Pancreas (tissue), 10 donors: ENCODE measurements at regions not wholly inside any gene's neighbourhood (a gene's known extent, or its start where the extent isn't known, plus 50 kb on each side); places are given as distances from the start of the nearest gene placed in this dataset.
"Not testable (repeated sequence)": the region's sequence is repeated elsewhere in the genome, so short reads cannot be mapped to it uniquely, and the experiment has no call there.

ENCODE experiments used
- ATAC-seq, 4 donors: fragments of 200-7000 bp; cut with Tn5 transposase; one replicate each; pipeline versions ENCODE4 v1.8.0 to v1.9.1; 2020; ENCODE audit warnings: mild to moderate bottlenecking in 4 of 4, moderate library complexity in 4 of 4
- DNase-seq, 6 donors: peaks; one replicate each; pipeline ENCODE4 v3.0.0-alpha.2; 2020
- FAIRE-seq: peaks from 2 replicates; lab custom pipeline; 2012; peaks lifted over from hg19 to GRCh38; lab: Jason Lieb, UNC
- H3K27ac ChIP-seq, 4 donors: fragments of 200-600 bp; sonication (generic); 1 replicate in 3 of 4; 2 replicates in 1 of 4; pipeline versions ENCODE4 v1.5.0 to v1.8.0; 2020
- H3K27me3 ChIP-seq, 4 donors: fragments of 200-600 bp; one replicate each; pipeline ENCODE4 v1.8.0; 2021
- H3K36me3 ChIP-seq, 3 donors: fragments of 200-600 bp; sonication (generic) in 1 of 3; one replicate each; pipeline versions ENCODE4 v1.5.0 to v1.8.0; 2020 to 2021
- H3K4me1 ChIP-seq, 3 donors: fragments of 200-600 bp; one replicate each; pipeline ENCODE4 v1.8.0; 2021
- H3K4me3 ChIP-seq, 4 donors: fragments of 200-600 bp; sonication (generic) in 2 of 4; one replicate each; pipeline versions ENCODE4 v1.5.0 to v1.8.0; 2020 to 2021
- H3K9me3 ChIP-seq, 4 donors: fragments of 200-600 bp; one replicate each; pipeline ENCODE4 v1.8.0; 2021
- CTCF ChIP-seq, 4 donors: fragments of 200-600 bp; sonication (generic) in 3 of 4; IDR thresholded peaks; one replicate each; pipeline versions ENCODE4 v1.5.0 to v1.8.0; 2021; ENCODE audit warnings: antibody characterized with exemption in 4 of 4
- WGBS, 2 donors: extraction: QIAGEN DNeasy Blood & Tissue Kit; methylation state at CpG; one replicate each; pipeline ENCODE4 v1.1.7; 2013; 5-methylcytosine and 5-hydroxymethylcytosine counted together
- intact Hi-C, 3 donors: fragments of 100-400 bp; cut with DNase I; formaldehyde crosslinking; loops; one replicate each; pipeline versions ENCODE4 v1.11.1 to v1.14.2; 2022
- donor health status: healthy with polysubstance abuse.
- donor health status: DM: no; HTN: no; CAD: no; lungs with moderate emphysema.
- donor health status: DM: no; HTN: no; CAD: no.
- donor health status: control.
- donor health status: control.
- donor health status: Bipolar disorder and iron deficiency.
- donor health status: DM: yes; HTN: yes; CAD: no.
- donor health status: DM: no; HTN: no; CAD: no.
- donor health status: DM: no; HTN: no; CAD: no.
- donor health status: DM: yes; HTN: yes; CAD: no.

- no peaks in the 10 kb centered on the region for H3K4me1 ChIP-seq
- H3K36me3 ChIP-seq: no peaks in the 10 kb centered on the region
- no peak for TF ChIP-seq CTCF (IDR thresholded peaks at IDR 0.05)
- FAIRE-seq: no peak
- H3K27ac ChIP-seq: peak overlapping the region in 1 of 4 donors; percentile 16
- no peak overlapping the region for H3K4me3 ChIP-seq
- H3K9me3 ChIP-seq: no peaks in the 10 kb centered on the region
- no peak for ATAC-seq
- H3K27me3 ChIP-seq: no peaks in the 10 kb centered on the region
- DNase-seq: no peak
- intact Hi-C loops: no loop called here
- 83 to 91% methylated on average over 4 of the region's 4 CpGs for WGBS, 2 donors
Observed at GRCh38 chr5:57736716-57737115, 254.1 kb upstream of the ACTBL2 start.

GRCh38 chr5:57735279-57736153, 252.9 kb upstream of the ACTBL2 start:
- H3K4me3 ChIP-seq, FAIRE-seq, H3K36me3 ChIP-seq, H3K27me3 ChIP-seq, intact Hi-C loops, H3K9me3 ChIP-seq, H3K4me1 ChIP-seq: not testable (repeated sequence)
- peak in 1 of 6 donors; percentile 9 for DNase-seq
- peak overlapping the region in 2 of 4 donors; percentile 8 to 16 for H3K27ac ChIP-seq
- peak in 2 of 4 donors; percentile 58 to 76 for ATAC-seq
- WGBS, 2 donors: 60 to 64% methylated on average over 7 of the region's 7 CpGs

- no peak overlapping the region for H3K4me3 ChIP-seq
- H3K9me3 ChIP-seq: no peaks in the 10 kb centered on the region
- no peak for TF ChIP-seq CTCF (IDR thresholded peaks at IDR 0.05)
- intact Hi-C loops: no loop called here
- no peak for DNase-seq
- FAIRE-seq: no peak
- no peak for ATAC-seq
- H3K27ac ChIP-seq: no peak overlapping the region
- H3K27me3 ChIP-seq: no peaks in the 10 kb centered on the region
- no peaks in the 10 kb centered on the region for H3K4me1 ChIP-seq
- H3K36me3 ChIP-seq: no peaks in the 10 kb centered on the region
- WGBS, 2 donors: 84% methylated on average over 3 of the region's 3 CpGs
Observed at GRCh38 chr5:57734296-57734695, 251.7 kb upstream of the ACTBL2 start.

- no peak for FAIRE-seq
Observed at GRCh38 chr5:57727591-57727990, 245.0 kb upstream of the ACTBL2 start.

More at GRCh38 chr5:57727591-57727990, 245.0 kb upstream of the ACTBL2 start:
- DNase-seq: no peak
- Histone ChIP-seq H3K4me1 (no peaks in the 10 kb centered on the region), H3K27ac (no peak overlapping the region), H3K4me3 (no peak overlapping the region), H3K36me3 (no peaks in the 10 kb centered on the region), H3K27me3 (no peaks in the 10 kb centered on the region), H3K9me3 (no peaks in the 10 kb centered on the region)
- intact Hi-C loops: no loop called here
- no peak for TF ChIP-seq CTCF (IDR thresholded peaks at IDR 0.05)
- no peak for ATAC-seq
